Right lobe of liver (tissue), 6 donors: ENCODE measurements at regions not wholly inside any gene's neighbourhood (a gene's known extent, or its start where the extent isn't known, plus 50 kb on each side); places are given as distances from the start of the nearest gene placed in this dataset.

Experiments
- ATAC-seq, 4 donors: fragments of 200-7000 bp; cut with Tn5 transposase; one replicate each; pipeline ENCODE4 v1.9.1; 2020; ENCODE audit warnings: mild to moderate bottlenecking in 4 of 4, moderate library complexity in 4 of 4
- DNase-seq, 3 donors: peaks; one replicate each; pipeline ENCODE4 v3.0.0-alpha.2; 2020
- H3K27ac ChIP-seq, 3 donors: fragments of 200-600 bp; one replicate each; pipeline ENCODE4 v1.8.0; 2022
- H3K27me3 ChIP-seq, 2 donors: fragments of 200-600 bp; one replicate each; pipeline ENCODE4 v1.8.0; 2022
- H3K36me3 ChIP-seq, 4 donors: fragments of 200-600 bp; sonication (generic) in 1 of 4; one replicate each; pipeline versions ENCODE4 v1.5.1 to v1.8.0; 2017 to 2022; ENCODE audit warnings: control low read depth in 1 of 4
- H3K4me1 ChIP-seq, 4 donors: fragments of 200-600 bp; sonication (generic) in 1 of 4; one replicate each; pipeline versions ENCODE4 v1.5.1 to v1.8.0; 2017 to 2022; ENCODE audit warnings: control low read depth in 1 of 4
- H3K4me3 ChIP-seq, 3 donors: fragments of 200-600 bp; one replicate each; pipeline ENCODE4 v1.8.0; 2022
- H3K9me3 ChIP-seq, 4 donors: fragments of 200-600 bp; sonication (generic) in 1 of 4; one replicate each; pipeline versions ENCODE4 v1.5.1 to v1.8.0; 2017 to 2022; ENCODE audit warnings: control low read depth in 1 of 4
- CTCF ChIP-seq, 4 donors: fragments of 200-600 bp in 3 of 4; fragments of 450-650 bp in 1 of 4; IDR thresholded peaks; one replicate each; pipeline versions ENCODE4 v1.5.1 to v1.8.0; 2016 to 2022; ENCODE audit warnings: antibody characterized with exemption in 4 of 4, mild to moderate bottlenecking in 2 of 4
- POLR2A ChIP-seq: fragments of 450-650 bp; IDR thresholded peaks from one replicate; pipeline ENCODE4 v1.6.1; 2017; ENCODE audit warnings: antibody characterized with exemption, mild to moderate bottlenecking
- WGBS: methylation state at CpG from one replicate; pipeline ENCODE4 v1.1.6; 2018; ENCODE audit warnings: low coverage, low lambda C conversion rate; ENCODE audit not compliant: insufficient coverage; ENCODE audit errors: missing lambda C conversion rate; 5-methylcytosine and 5-hydroxymethylcytosine counted together
- intact Hi-C, 2 donors: fragments of 100-400 bp; cut with DNase I; formaldehyde crosslinking; loops; one replicate each; pipeline versions ENCODE4 v1.11.2 to v1.14.1; 2022
- donor health status: DM: no; HTN: yes; CAD: no.
- donor health status: DM: no; HTN: no; CAD: no.
- donor health status: DM: no; HTN: no; CAD: no.
- donor health status: DM: no; HTN: yes; CAD: no.
- donor health status: DM: no; HTN: yes; CAD: no.

- H3K4me1 ChIP-seq: no peaks in the 10 kb centered on the region
- ATAC-seq: no peak
- no peaks in the 10 kb centered on the region for H3K27me3 ChIP-seq
- TF ChIP-seq CTCF (IDR thresholded peaks at IDR 0.05) (no peak), POLR2A (no peak)
- no peak overlapping the region for H3K4me3 ChIP-seq
- H3K27ac ChIP-seq: no peak overlapping the region
- DNase-seq: no peak
- no peaks in the 10 kb centered on the region for H3K36me3 ChIP-seq
- 23% methylated on average over 2 of the region's 2 CpGs for WGBS
- no peaks in the 10 kb centered on the region for H3K9me3 ChIP-seq
- intact Hi-C loops: no loop called here
These were observed 211.1 kb downstream of the GUCY2F start for GRCh38 chrX:109270580-109271484.

- Histone ChIP-seq H3K9me3 (no peaks in the 10 kb centered on the region), H3K27me3 (no peaks in the 10 kb centered on the region), H3K4me3 (no peak overlapping the region), H3K4me1 (no peaks in the 10 kb centered on the region), H3K36me3 (no peaks in the 10 kb centered on the region), H3K27ac (no peak overlapping the region)
- no peak for DNase-seq
- no peak for ATAC-seq
- TF ChIP-seq CTCF (IDR thresholded peaks at IDR 0.05) (no peak), POLR2A (no peak)
- intact Hi-C loops: no loop called here
These were observed 213.5 kb downstream of the GUCY2F start for GRCh38 chrX:109268340-109268739.

- TF ChIP-seq POLR2A (no peak), CTCF (IDR thresholded peaks at IDR 0.05) (no peak)
- ATAC-seq (no peak), DNase-seq (no peak)
- intact Hi-C loops: no loop called here
- no peaks in the 10 kb centered on the region for H3K27me3 ChIP-seq
- H3K27ac ChIP-seq: no peak overlapping the region
- H3K4me3 ChIP-seq: no peak overlapping the region
- no peaks in the 10 kb centered on the region for H3K9me3 ChIP-seq
- no peaks in the 10 kb centered on the region for H3K36me3 ChIP-seq
- H3K4me1 ChIP-seq: no peaks in the 10 kb centered on the region
These were observed 215.9 kb downstream of the GUCY2F start for GRCh38 chrX:109266034-109266433.

GRCh38 chrX:109264878-109265277 lies 217.0 kb downstream of the GUCY2F start:
- Histone ChIP-seq H3K9me3 (no peaks in the 10 kb centered on the region), H3K27ac (no peak overlapping the region), H3K4me3 (no peak overlapping the region), H3K27me3 (no peaks in the 10 kb centered on the region), H3K4me1 (no peaks in the 10 kb centered on the region), H3K36me3 (no peaks in the 10 kb centered on the region)
- ATAC-seq: no peak
- DNase-seq: no peak
- WGBS: no CpG with 5 or more reads among the region's 1 CpG
- TF ChIP-seq CTCF (IDR thresholded peaks at IDR 0.05) (no peak), POLR2A (no peak)
- intact Hi-C loops: no loop called here
